Stimulated activated naive B cell treated with anti-CD40 and anti-IgM and Interleukin-4, amounts not matched to agents 10 μg/mL and 1 μg/mL and 100 μg/mL, for 72 hours (primary cell): ENCODE measurements at regions not wholly inside any gene's neighbourhood (a gene's known extent, or its start where the extent isn't known, plus 50 kb on each side); places are given as distances from the start of the nearest gene placed in this dataset.

Experiments
- ATAC-seq, 2 donors: fragments of 150-1000 bp; cut with Tn5 transposase; replicated peaks; 2 replicates each; pipeline ENCODE4 v1.10.0; 2021; ENCODE audit warnings: moderate library complexity in 1 of 2
- DNase-seq: peaks from one replicate; pipeline ENCODE4 v3.0.0; 2021
- H3K27ac Mint-ChIP-seq: one replicate; pipeline ENCODE4 v1.8.0; 2022; ENCODE audit warnings: mild to moderate bottlenecking, mixed read lengths
- H3K27me3 Mint-ChIP-seq, 2 donors: one replicate each; pipeline ENCODE4 v1.8.0; 2022; ENCODE audit warnings: mixed read lengths in 2 of 2
- H3K36me3 Mint-ChIP-seq, 2 donors: one replicate each; pipeline ENCODE4 v1.8.0; 2022; ENCODE audit warnings: mixed read lengths in 2 of 2, mild to moderate bottlenecking in 1 of 2
- H3K4me1 Mint-ChIP-seq, 2 donors: one replicate each; pipeline ENCODE4 v1.8.0; 2022; ENCODE audit warnings: mixed read lengths in 2 of 2, mild to moderate bottlenecking in 1 of 2
- H3K4me3 Mint-ChIP-seq, 2 donors: one replicate each; pipeline ENCODE4 v1.8.0; 2022; ENCODE audit warnings: mild to moderate bottlenecking in 2 of 2, mixed read lengths in 2 of 2, moderate library complexity in 1 of 2
- H3K9me3 Mint-ChIP-seq, 2 donors: one replicate each; pipeline ENCODE4 v1.8.0; 2022; ENCODE audit warnings: mixed read lengths in 2 of 2, mild to moderate bottlenecking in 1 of 2

- ATAC-seq (no peak), DNase-seq (no peak)
- no peaks in the 10 kb centered on the region for H3K27me3 Mint-ChIP-seq
Measured at GRCh38 chr5:25851301-25851700, 1187.1 kb downstream of the CDH9 start.

GRCh38 chr5:25850581-25850980, 1187.8 kb downstream of the CDH9 start:
- DNase-seq (no peak), ATAC-seq (no peak)
- peaks cover 0 to 5% of the 10 kb centered on the region in 2 donors for H3K9me3 Mint-ChIP-seq
- H3K4me3 Mint-ChIP-seq = no peak overlapping the region
- no peaks in the 10 kb centered on the region for H3K36me3 Mint-ChIP-seq
- H3K27ac Mint-ChIP-seq = no peak overlapping the region
- H3K27me3 Mint-ChIP-seq = no peaks in the 10 kb centered on the region
- no peaks in the 10 kb centered on the region for H3K4me1 Mint-ChIP-seq

More at GRCh38 chr5:25851301-25851700, 1187.1 kb downstream of the CDH9 start:
- no peaks in the 10 kb centered on the region for H3K36me3 Mint-ChIP-seq
- no peak overlapping the region for H3K4me3 Mint-ChIP-seq
- H3K9me3 Mint-ChIP-seq = peaks cover 0 to 4% of the 10 kb centered on the region in 2 donors
- no peak overlapping the region for H3K27ac Mint-ChIP-seq
- H3K4me1 Mint-ChIP-seq = no peaks in the 10 kb centered on the region

GRCh38 chr5:25849270-25849669, 1189.1 kb downstream of the CDH9 start:
- ATAC-seq = no peak
- peaks cover 0 to 5% of the 10 kb centered on the region in 2 donors for H3K9me3 Mint-ChIP-seq
- no peak for DNase-seq
- H3K27me3 Mint-ChIP-seq = no peaks in the 10 kb centered on the region
- no peak overlapping the region for H3K27ac Mint-ChIP-seq
- H3K36me3 Mint-ChIP-seq = no peaks in the 10 kb centered on the region
- H3K4me3 Mint-ChIP-seq = no peak overlapping the region
- no peaks in the 10 kb centered on the region for H3K4me1 Mint-ChIP-seq

- no peak overlapping the region for H3K4me3 Mint-ChIP-seq
- H3K27me3 Mint-ChIP-seq = no peaks in the 10 kb centered on the region
- DNase-seq = no peak
- no peak overlapping the region for H3K27ac Mint-ChIP-seq
- no peak for ATAC-seq
- H3K9me3 Mint-ChIP-seq = peaks cover 7 to 10% of the 10 kb centered on the region in 2 donors
- no peaks in the 10 kb centered on the region for H3K4me1 Mint-ChIP-seq
- H3K36me3 Mint-ChIP-seq = no peaks in the 10 kb centered on the region
Measured at GRCh38 chr5:25823330-25823873, 1178.6 kb upstream of the CDH10 start.
